A673 (cell line): ENCODE measurements at regions not wholly inside any gene's neighbourhood (a gene's known extent, or its start where the extent isn't known, plus 50 kb on each side); places are given as distances from the start of the nearest gene placed in this dataset.

Source experiments
- BruUV-seq: library from RNA; stranded (reverse); fragments of 400-500 nt; replicated peaks from 2 replicates; lab custom pipeline; 2021; lab: Mats Ljungman, UMichigan
- CTCF ChIA-PET: fragments of 300-600 bp; sonication (Branson Sonifier 250); formaldehyde crosslinking; loops from one replicate; lab custom pipeline; 2022; ENCODE audit warnings: antibody characterized with exemption; lab: Charles Lee
- POLR2A ChIA-PET: fragments of 300-600 bp; sonication (Branson Sonifier 250); formaldehyde crosslinking; loops from one replicate; lab custom pipeline; 2022; ENCODE audit warnings: antibody characterized with exemption; ENCODE audit not compliant: low non-redundant PET; lab: Charles Lee
- DNase-seq: peaks from one replicate; pipeline ENCODE4 v3.0.0-alpha.2; 2015; ENCODE audit warnings: low spot score
- H3K27ac ChIP-seq: fragments of 200-600 bp; sonication (generic); 2 replicates; pipeline ENCODE4 v1.5.1; 2016; ENCODE audit warnings: mixed run types, low read depth, mild to moderate bottlenecking, mixed read lengths, antibody characterized with exemption, low read length; ENCODE audit not compliant: poor library complexity, severe bottlenecking
- H3K27me3 ChIP-seq: fragments of 200-600 bp; sonication (generic); replicated peaks from 2 replicates; pipeline ENCODE4 v1.6.1; 2017; ENCODE audit warnings: mixed run types, low read depth, mild to moderate bottlenecking, mixed read lengths, antibody characterized with exemption, low read length; ENCODE audit not compliant: insufficient read depth, poor library complexity
- H3K36me3 ChIP-seq: fragments of 200-600 bp; sonication (generic); 2 replicates; pipeline ENCODE4 v1.6.1; 2016; ENCODE audit warnings: mixed run types, mild to moderate bottlenecking, mixed read lengths, antibody characterized with exemption, low read length; ENCODE audit not compliant: insufficient read depth, poor library complexity, severe bottlenecking
- H3K4me1 ChIP-seq: fragments of 200-600 bp; sonication (generic); 2 replicates; pipeline ENCODE4 v1.6.1; 2017; ENCODE audit warnings: mixed run types, mild to moderate bottlenecking, mixed read lengths, antibody characterized with exemption, low read length; ENCODE audit not compliant: insufficient read depth, poor library complexity, severe bottlenecking
- H3K4me3 ChIP-seq: fragments of 200-600 bp; sonication (generic); 2 replicates; pipeline ENCODE4 v1.5.1; 2016; ENCODE audit warnings: low read depth, mixed run types, mild to moderate bottlenecking, mixed read lengths, low read length; ENCODE audit not compliant: poor library complexity, severe bottlenecking
- H3K9me3 ChIP-seq: fragments of 200-600 bp; sonication (generic); 2 replicates; pipeline ENCODE4 v1.6.1; 2016; ENCODE audit warnings: mixed run types, low read depth, mild to moderate bottlenecking, mixed read lengths, antibody characterized with exemption, low read length; ENCODE audit not compliant: poor library complexity, severe bottlenecking
- CTCF ChIP-seq: fragments of 300-800, 200-600 bp; sonication (generic); conservative IDR thresholded peaks from 2 replicates; pipeline ENCODE4 v1.5.1; 2017; ENCODE audit warnings: low read depth, mild to moderate bottlenecking, antibody characterized with exemption, low read length, moderate library complexity, mixed read lengths
- EZH2 ChIP-seq: fragments of 200-600 bp; sonication (generic); IDR thresholded peaks from 2 replicates; pipeline ENCODE4 v1.6.1; 2017; ENCODE audit warnings: borderline replicate concordance, low read depth, mild to moderate bottlenecking, mixed read lengths, antibody characterized with exemption, low read length; ENCODE audit not compliant: poor library complexity, severe bottlenecking
- intact Hi-C: fragments of 100-400 bp; cut with micrococcal nuclease; formaldehyde crosslinking; loops from one replicate; pipeline ENCODE4 v1.10.0; 2022; ENCODE audit not compliant: unreplicated experiment

- H3K4me3 ChIP-seq = no peak overlapping the region
- no peaks in the 10 kb centered on the region for H3K27me3 ChIP-seq
- no peaks in the 10 kb centered on the region for H3K36me3 ChIP-seq
- intact Hi-C loops = loop anchor here (5.0 kb wide), 2 partner anchors 114 to 504 kb away; no protein-coding TSS in a partner anchor
- H3K9me3 ChIP-seq = no peaks in the 10 kb centered on the region
- ChIA-PET CTCF (interaction anchor here (1.1 kb wide), 1 partner anchor 39 kb away, joined by 5 read pairs; no protein-coding TSS in a partner anchor), POLR2A (no interaction called here)
- DNase-seq = peak; percentile 95
- BruUV-seq = no TSS peak
- TF ChIP-seq CTCF (peak; percentile 44), EZH2 (no peak)
- peaks cover 52% of the 10 kb centered on the region for H3K4me1 ChIP-seq
- peak overlapping the region; percentile 96 for H3K27ac ChIP-seq
Measured at GRCh38 chr5:168086104-168086610, 205.3 kb upstream of the WWC1 start.

GRCh38 chr5:168086746-168087145, 204.7 kb upstream of the WWC1 start:
- ChIA-PET CTCF (interaction anchor here (1.1 kb wide), 1 partner anchor 39 kb away, joined by 5 read pairs; no protein-coding TSS in a partner anchor), POLR2A (no interaction called here)
- Histone ChIP-seq H3K9me3 (no peaks in the 10 kb centered on the region), H3K36me3 (no peaks in the 10 kb centered on the region), H3K27ac (peak overlapping the region; percentile 96), H3K4me3 (no peak overlapping the region), H3K4me1 (peaks cover 52% of the 10 kb centered on the region), H3K27me3 (no peaks in the 10 kb centered on the region)
- no peak for DNase-seq
- intact Hi-C loops = loop anchor here (5.0 kb wide), 2 partner anchors 114 to 504 kb away; no protein-coding TSS in a partner anchor
- BruUV-seq = no TSS peak
- TF ChIP-seq EZH2 (no peak), CTCF (no peak)

GRCh38 chr5:168088410-168089173, 202.9 kb upstream of the WWC1 start:
- H3K4me1 ChIP-seq = peaks cover 57% of the 10 kb centered on the region
- ChIA-PET POLR2A (no interaction called here), CTCF (no interaction called here)
- H3K9me3 ChIP-seq = no peaks in the 10 kb centered on the region
- no peaks in the 10 kb centered on the region for H3K27me3 ChIP-seq
- intact Hi-C loops = loop anchor here (5.0 kb wide), 2 partner anchors 116 to 506 kb away; no protein-coding TSS in a partner anchor
- no TSS peak for BruUV-seq
- no peak overlapping the region for H3K27ac ChIP-seq
- TF ChIP-seq CTCF (no peak), EZH2 (no peak)
- no peak overlapping the region for H3K4me3 ChIP-seq
- no peaks in the 10 kb centered on the region for H3K36me3 ChIP-seq
- no peak for DNase-seq
